GM20431 (cell line): ENCODE measurements at regions not wholly inside any gene's neighbourhood (a gene's known extent, or its start where the extent isn't known, plus 50 kb on each side); places are given as distances from the start of the nearest gene placed in this dataset.
"Not testable (repeated sequence)": the region's sequence is repeated elsewhere in the genome, so short reads cannot be mapped to it uniquely, and the experiment has no call there.

ENCODE experiments used
- in situ Hi-C: fragments of 300-500 bp; cut with MseI, MboI; formaldehyde crosslinking; loops from one replicate; pipeline ENCODE4 v1.15.0; 2020; ENCODE audit warnings: low sequenced_read_pairs; ENCODE audit not compliant: unreplicated experiment

DNA sequence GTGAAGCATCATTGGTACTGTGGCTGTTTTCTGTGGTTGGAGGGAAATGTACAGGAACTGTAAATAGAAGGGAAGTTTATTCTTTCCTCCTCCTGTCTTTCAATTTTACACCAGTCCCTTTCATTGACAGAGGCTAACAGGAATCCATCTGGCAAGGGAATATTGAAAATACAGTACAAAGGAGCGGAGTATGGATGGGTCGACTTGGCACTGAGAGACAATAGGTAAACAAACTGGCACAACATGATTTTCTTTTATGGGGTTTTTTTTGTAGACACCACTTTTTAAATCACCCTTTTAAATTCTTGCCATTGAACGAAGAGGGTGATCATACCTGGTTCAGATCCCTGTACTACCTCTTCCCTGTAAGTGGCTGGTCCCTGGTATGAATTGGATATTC is 341.3 kb downstream of the RWDD3 start:
- in situ Hi-C loops, result no loop called here

DNA sequence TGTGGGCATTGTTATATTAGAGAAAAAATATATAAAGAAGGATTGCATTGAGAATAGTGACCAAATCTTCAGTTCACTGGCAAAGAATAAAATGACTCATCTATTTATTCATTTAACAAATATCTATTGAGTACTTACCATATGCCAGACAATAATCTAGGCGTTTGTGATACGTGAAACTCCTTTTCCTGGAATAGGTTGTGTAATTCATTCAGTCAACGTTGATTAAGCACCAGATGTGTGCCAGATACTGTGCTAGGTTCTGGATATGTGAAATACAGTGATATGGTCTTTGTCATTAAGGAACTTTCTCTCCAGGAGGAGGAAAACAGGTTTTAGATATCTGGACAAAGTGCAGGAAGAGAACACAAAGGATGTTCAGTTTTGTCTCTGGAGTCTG is 344.5 kb downstream of the RWDD3 start:
- in situ Hi-C loops, result no loop called here

DNA sequence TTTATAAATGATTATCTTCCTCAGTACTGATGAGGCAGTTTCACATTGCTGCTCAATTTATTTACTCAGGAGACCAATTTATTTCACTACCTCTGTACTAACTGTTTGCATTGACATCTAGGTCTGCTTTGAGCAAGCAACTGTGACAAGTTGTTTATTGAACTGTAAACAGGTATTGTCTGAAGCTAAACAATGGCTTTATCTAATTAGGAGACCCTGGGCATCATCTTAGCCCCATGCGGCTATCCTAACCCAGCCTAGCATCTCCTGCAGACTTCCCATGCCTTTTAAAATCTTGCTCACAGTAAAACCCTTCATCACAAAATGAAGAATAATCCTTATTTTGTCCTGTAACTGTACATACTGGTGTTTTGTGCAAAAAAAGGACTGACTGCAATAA is 348.2 kb downstream of the RWDD3 start:
- in situ Hi-C loops, result no loop called here

DNA sequence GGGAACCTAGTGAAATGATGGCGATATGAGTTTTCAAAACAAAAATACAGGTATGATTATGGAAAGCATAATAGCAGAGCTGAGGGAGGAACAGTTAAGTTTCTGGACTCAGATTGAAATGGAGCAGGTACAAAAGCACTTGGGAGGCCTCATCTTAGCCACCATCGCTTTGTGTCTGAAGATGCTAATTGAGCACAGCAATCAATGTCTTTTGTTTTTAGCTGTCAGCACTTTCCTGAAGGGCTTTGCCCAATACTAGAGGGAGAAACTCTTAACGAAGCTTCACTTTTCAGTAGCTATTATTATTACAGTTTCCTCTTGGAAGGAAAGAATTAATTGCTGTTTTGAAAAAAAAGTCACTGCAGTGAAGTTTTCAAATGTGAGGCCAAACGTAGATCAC is 348.7 kb downstream of the RWDD3 start:
- in situ Hi-C loops, result no loop called here

DNA sequence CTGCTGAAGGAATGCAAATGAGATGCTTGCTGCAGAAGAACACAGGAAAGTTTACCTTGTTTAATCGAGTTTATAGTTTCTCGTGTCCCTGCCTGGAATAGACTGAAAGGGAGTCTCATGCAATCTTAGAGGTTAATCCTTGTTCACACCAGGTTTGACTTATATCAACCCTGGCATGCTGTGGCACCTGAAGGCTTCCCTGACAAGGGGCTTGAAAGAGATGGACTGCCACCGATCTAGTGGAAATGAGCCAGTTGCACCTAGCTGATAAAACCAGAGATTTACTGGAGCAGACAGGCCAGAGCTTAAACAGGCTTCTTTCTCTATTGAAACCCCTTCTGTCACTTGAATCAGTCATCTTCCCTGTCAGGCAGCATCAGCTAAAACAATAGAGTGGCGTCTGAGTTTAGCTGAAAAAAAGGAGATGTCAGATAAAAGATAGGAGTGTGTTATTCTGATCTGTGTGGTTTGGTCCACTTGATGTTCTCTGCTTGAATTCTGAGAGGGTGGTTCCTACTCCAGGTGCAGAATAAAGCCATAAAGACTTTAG is 349.7 kb downstream of the RWDD3 start:
- in situ Hi-C loops, result no loop called here

DNA sequence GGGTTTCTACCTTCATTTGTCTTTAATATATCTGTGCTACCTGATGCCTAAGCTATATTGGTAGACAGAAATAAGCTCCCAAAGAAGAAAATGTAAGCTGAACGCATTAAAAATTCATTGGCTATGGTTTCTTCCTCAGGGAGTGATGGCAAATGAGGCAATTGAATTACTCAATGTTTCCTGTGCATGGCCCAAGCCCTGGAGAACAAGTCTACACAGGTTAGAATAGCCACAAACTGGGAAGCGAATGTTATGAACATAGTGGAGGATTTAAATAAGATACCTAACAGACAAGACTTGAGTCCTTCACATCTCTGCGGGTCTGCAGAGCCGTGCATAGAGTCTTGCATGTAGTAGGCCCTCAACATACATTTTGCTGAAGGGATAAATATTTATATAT is 350.3 kb downstream of the RWDD3 start:
- in situ Hi-C loops, result no loop called here

DNA sequence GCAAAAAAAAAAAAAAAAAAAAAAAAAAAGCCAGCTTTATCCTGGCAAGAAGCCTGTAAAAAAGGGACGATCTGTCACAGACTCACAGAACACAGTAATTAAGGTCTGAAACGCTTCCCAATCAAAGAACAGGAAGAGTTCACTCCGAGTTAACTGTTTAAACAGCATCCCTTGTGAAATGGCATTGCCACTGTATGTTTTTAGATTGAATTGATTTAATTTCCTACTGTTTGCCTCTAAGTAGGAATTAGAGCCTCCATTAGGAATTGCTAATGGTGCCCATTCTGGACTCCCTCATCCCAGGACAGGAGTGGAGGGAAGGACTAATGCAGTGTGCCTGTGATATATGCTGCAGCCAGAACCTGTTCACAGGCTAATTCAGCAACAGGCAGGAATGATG is 370.8 kb downstream of the RWDD3 start:
- in situ Hi-C loops, result no loop called here

DNA sequence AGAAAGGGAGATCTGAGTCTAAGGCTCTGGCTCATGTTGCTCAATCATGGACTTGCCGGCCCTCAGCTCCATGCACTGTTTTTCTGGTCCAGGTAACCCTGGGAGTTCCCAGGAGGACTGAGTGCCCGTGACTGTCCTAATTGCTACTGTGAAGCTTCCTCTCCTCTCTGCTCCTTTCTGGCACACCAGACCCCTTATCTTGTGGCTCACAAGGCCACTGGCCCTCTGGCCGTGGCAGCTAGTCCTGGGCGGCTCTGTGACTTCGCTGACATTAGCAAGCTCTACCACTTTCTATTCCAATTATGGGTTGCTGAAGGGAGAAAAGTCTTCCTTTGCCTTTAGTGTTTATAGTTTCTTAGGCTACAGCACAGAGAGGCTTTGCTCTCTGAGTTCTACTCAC is 380.2 kb downstream of the RWDD3 start:
- in situ Hi-C loops, result no loop called here

DNA sequence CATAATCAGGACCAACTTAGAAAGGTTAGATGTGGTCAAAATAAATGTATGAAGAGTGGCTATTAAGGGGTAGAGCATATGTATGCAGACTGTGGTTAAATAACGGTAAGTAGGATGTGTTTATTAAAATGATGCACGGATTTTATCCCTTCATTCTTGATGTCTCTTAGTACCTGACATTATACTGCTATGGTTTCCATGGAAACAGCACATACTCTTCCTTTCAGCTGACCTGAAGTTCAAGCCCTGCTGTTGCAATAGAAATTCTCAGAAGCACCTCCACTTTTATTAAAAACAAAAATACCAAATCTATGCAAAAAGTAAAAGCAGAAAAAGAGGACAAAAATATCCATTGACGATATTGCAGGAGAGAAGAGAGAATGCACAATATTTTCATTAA is 381.4 kb downstream of the RWDD3 start:
- in situ Hi-C loops, result no loop called here

DNA sequence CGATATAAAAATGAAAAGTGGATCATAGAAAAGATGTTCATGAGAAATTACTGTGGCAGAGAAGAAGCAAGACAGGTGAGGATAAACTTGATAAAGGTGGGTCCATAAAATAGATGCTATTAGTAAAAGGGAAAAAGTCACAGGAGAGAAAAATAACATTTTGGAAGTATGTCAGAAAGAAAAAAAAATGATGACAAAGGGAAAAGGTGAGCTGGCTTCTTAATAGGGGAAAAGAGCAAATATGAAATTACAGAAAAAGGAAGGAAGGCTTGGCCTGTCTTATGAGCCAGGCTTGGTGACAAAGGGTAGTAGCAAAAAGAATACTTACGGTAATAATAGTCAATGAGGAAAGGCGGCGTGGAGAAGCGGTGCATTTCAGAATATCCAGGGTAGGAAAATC is 386.1 kb downstream of the RWDD3 start:
- in situ Hi-C loops, result no loop called here

DNA sequence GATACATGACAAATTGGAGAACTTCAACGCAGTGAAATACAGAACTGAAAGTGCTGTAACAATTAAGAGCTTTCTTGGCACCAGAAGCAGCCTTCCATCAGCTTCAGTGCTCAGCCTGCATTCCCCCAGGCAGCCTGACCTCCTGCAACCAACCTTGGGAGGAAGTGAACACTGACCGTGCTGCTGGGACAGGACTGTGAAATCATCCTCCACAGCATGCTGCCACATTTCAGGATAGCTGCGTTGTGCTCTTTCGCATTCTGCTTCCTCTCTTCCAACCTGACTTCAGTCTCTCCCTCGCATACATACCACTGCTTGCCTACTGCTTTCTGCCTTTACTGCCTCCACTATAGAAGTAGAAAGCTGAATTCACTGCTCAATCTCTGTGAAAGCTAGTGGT is 388.6 kb downstream of the RWDD3 start:
- in situ Hi-C loops, result no loop called here

DNA sequence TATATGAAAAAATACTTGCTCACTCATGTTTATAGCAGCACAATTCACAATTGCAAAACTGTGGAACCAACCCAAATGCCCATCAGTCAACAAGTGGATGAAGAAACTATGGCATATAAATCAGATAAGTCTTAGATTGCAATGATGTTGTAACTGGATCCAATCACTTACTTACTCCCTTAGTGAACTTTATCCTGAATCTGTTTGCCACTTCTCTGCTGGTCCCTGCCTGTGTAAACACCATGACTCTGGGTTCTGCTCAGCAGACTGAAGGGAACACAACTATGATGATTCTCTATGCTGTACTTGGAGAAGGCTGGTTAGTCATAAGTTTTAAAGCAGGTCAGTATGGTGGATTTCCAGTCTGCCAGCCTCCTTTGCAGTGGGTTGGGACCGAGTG is 391.2 kb downstream of the RWDD3 start:
- in situ Hi-C loops, result no loop called here

DNA sequence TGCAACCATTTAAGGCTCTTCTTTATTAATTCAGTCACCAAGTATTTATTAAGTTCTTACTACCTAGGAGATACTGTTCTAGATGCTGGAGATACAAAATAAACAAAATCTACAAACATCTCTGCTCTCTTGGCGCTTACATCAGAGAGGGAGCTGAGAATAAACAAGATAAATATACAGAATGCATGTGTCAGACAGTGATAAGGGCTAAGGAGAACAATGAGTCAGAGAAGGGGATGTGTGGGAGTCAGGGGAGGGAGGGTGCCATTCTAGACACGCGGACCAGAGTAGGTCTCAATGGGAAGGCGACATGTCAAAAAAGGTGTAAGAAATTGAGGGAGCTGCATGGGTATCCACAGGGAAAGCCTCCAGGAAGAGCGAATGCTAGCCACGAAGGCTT is 393.2 kb downstream of the RWDD3 start:
- in situ Hi-C loops, result no loop called here

DNA sequence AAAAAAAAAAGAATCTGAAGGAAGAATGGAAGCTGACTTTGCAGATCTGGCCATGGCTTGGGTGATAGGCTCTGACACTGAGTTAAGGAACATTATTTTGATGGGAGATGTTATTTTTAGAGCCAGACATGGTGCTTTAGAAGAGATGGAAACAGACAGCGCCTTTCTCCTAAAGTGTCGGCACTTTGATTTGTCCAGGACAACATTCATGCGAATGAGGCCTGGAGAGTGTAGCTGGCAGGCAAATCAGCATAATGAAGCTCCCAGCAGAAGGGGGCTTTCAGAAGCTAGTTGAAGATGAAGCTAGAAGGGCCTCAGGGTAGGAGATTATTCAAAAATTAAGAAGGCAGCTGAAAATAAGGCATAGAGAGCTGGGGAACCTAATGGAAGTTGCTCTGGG is 397.7 kb downstream of the RWDD3 start:
- in situ Hi-C loops, result no loop called here

DNA sequence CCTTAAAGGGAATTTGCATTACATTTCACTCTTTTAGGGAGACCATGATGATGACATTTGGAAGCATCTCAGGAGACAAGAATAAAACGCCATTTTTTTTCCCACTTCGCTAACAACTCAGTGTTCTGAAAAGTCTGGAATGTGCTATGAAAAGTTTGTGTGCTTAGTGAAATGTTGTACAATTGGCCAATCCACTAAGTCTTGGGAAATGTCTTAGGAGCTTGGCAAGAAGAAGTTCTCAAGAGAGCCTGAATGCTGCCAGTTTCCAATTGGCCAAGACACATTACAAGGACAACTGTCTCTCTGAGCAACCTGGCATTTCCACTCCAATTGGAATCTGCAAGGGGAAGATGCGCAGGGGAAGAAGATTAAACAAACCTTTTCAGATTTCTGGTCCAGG is 401.8 kb downstream of the RWDD3 start:
- in situ Hi-C loops, result no loop called here

DNA sequence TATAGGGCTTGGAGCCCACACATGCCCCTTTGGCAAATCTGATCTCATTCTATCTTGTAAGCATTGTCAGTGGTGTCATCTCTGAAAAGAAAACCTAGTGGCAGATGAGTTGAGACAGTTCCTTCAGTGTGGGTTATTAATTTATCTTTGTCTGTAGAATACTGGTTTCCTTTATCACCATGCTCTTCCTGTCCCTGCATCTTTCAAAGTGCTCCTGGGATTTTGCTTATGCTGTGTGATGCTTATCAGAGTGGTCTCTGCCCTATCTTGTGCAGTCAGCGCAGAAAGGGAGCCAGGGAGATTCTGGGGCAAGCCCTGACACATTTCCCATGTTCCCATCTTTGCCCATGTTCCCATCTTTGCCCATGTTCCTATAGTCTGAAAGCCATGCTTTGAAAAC is 402.9 kb downstream of the RWDD3 start:
- in situ Hi-C loops, result no loop called here

DNA sequence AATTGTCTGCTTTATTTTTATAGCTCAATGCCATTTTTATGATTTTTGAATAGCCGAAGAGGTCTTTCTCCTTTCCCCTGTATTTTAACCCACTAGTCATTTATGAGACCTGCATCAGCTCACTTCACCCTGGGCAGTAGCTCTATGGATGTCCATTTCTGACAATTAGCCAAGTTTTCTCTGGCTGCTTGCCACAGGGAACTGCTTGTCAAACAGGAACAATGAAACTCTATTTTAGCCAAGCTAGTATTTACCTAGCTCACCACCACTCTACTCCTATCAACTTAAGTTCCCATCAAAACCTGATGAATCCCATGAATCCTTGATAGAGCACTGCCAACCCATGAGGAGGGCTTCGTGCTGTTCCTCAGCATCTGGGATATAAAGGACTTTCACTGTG is 406.7 kb downstream of the RWDD3 start:
- in situ Hi-C loops, result no loop called here

DNA sequence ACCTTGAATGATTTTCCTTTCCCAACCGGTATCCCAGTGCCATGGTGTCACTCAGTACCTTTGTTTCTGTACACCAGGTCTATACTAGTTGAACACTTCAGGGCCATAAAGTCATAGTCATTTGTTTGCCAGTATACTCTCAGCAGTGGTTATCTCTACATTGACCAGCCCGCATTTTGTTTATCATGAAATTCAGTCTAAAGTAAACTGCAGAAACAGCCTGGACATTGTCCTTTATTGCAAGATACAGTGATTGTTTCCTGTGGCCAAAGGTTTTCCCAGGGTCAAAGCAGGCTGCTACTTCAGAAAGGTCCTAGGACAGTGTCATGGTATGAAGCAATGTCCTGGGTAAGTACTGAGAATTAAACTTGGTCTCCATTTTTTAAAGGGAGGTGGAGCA is 407.4 kb downstream of the RWDD3 start:
- in situ Hi-C loops, result no loop called here

DNA sequence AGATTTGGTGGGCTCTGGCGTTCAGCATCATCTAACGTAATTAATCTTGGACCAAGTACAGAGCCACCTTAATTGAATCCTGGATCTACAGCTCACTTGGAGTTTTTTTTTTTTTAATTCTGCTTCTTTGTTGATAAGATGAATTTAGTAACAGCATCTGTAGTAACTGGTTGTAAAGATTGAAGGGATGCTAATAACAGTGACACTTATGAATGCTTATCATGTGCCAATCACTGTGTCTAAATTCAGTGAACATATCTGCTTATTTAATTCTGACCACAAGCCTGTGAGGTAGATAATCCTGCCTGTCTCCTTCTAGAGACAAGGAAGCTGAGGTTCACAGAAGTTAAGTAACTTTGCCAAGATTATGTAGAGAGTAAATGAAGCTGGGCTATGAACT is 408.0 kb downstream of the RWDD3 start:
- in situ Hi-C loops, result no loop called here

DNA sequence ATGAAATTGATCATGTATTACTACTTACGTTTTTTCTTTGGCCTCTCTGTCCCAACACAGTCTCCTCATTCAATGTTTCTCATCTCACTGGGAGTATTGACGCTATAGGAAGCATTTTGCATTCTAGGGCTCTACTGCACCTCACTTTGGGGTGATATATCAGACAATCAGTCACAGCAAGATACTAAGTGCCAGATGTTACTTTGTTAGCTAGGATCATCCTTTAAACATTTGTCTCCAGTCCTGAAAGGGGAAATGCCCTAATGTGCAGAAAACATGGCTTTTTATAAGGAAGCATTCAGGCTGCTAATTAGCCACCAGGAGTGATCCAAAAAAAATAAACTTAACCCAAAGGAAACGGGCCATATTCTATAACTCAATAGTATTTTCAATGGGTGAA is 409.1 kb downstream of the RWDD3 start:
- in situ Hi-C loops, result no loop called here

DNA sequence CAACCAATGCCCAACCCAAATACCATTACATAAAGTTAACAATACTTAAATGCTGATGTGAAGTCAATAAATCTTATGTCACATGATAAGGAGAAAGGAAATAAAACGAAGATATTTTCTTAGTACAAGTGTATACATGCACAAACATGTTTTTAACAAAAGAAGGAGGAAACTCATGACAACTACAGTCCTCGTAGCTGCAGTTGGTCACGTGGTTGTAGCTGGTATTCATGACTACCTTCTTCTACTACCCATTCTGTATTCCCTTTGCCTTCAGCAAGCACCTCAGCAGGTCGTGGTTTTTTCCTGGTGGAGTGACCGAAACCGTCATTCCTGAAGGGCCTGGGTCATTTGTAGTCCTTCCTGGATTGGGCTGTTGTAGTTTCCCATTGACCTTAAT is 411.1 kb downstream of the RWDD3 start:
- in situ Hi-C loops, result not testable (repeated sequence)

DNA sequence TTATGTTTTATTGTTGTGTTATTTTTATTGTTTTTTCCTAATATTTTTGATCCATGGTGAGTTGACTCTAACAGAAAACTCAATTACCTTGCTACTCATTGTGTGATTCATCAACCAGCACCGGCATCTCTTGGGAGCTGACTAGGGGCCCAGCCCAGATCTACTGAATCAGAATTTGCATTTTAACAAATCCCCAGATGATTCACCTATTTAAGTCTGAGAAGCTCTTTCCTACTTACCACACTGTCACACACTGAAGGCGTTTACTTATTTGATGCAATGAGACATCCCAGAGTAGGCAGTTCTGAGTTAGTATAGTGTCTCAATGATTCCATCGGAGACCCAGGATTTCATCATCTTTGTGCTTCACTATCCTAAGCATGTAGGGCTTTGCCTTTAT is 416.6 kb downstream of the RWDD3 start:
- in situ Hi-C loops, result no loop called here

DNA sequence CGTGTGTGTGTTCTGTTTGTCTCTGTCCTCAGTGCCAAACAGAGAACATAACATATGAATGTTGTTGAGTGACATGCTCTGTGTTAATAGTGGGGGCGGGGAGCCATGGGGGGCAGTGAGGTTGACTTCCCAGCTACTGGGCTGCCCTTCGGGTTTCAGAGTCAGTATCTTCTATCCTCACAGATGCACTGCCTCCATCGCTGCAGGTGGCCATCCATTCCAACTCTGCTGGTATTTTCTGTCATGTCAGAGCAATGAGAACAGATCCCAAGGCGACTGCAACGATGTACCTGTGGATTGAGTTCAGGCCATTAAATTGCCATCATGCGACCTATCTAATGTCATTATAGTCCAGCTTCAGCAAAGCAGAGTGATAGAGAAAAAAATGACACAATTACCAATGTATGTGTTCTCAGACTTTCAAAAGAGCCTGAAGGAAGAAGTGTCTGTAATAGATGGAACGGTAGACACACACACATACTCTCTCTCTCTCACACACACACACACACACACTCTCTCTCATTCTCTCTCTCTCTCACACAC is 418.5 kb downstream of the RWDD3 start:
- in situ Hi-C loops, result no loop called here
